Stimulated activated CD4-positive, alpha-beta T cell treated with anti-CD3 and anti-CD28 coated beads, Interleukin-15, amount 100 ng/mL, for 24 hours (primary cell): ENCODE measurements at regions not wholly inside any gene's neighbourhood (a gene's known extent, or its start where the extent isn't known, plus 50 kb on each side); places are given as distances from the start of the nearest gene placed in this dataset.
A peak's percentile ranks its signal among the peaks of the same experiment; 100 is the strongest.

ENCODE experiments used
- DNase-seq: peaks from one replicate; pipeline ENCODE4 v3.0.0-alpha.2; 2020

GRCh38 chr5:58143727-58144126, 316.2 kb downstream of the PLK2 start:
- DNase-seq, result no peak

GRCh38 chr5:58143181-58143580, 316.7 kb downstream of the PLK2 start:
- no peak for DNase-seq

GRCh38 chr5:58138791-58139190, 321.1 kb downstream of the PLK2 start:
- no peak for DNase-seq

GRCh38 chr5:58136406-58136805, 323.5 kb downstream of the PLK2 start:
- DNase-seq, result no peak

GRCh38 chr5:58135571-58136335, 324.1 kb downstream of the PLK2 start:
- no peak for DNase-seq

GRCh38 chr5:58133631-58134296, 326.1 kb downstream of the PLK2 start:
- DNase-seq, result no peak

GRCh38 chr5:58133216-58133615, 326.7 kb downstream of the PLK2 start:
- DNase-seq, result no peak

GRCh38 chr5:58127255-58128220, 332.3 kb downstream of the PLK2 start:
- DNase-seq, result no peak

GRCh38 chr5:58123501-58123900, 336.4 kb downstream of the PLK2 start:
- DNase-seq, result no peak

- no peak for DNase-seq
These were observed 337.0 kb downstream of the PLK2 start for GRCh38 chr5:58122848-58123392.

GRCh38 chr5:58122157-58122556, 337.7 kb downstream of the PLK2 start:
- no peak for DNase-seq

GRCh38 chr5:58121391-58121790, 338.5 kb downstream of the PLK2 start:
- no peak for DNase-seq

GRCh38 chr5:58117542-58117941, 342.3 kb downstream of the PLK2 start:
- no peak for DNase-seq

GRCh38 chr5:58116346-58116745, 343.5 kb downstream of the PLK2 start:
- DNase-seq, result no peak

- DNase-seq, result no peak
These were observed 344.1 kb downstream of the PLK2 start for GRCh38 chr5:58115811-58116210.

GRCh38 chr5:58114324-58114723, 345.6 kb downstream of the PLK2 start:
- no peak for DNase-seq

GRCh38 chr5:58113172-58113571, 346.7 kb downstream of the PLK2 start:
- no peak for DNase-seq

GRCh38 chr5:58108511-58108910, 351.4 kb downstream of the PLK2 start:
- DNase-seq, result no peak

GRCh38 chr5:58107704-58108103, 352.2 kb downstream of the PLK2 start:
- no peak for DNase-seq

- DNase-seq, result no peak
These were observed 353.0 kb downstream of the PLK2 start for GRCh38 chr5:58106754-58107410.

- no peak for DNase-seq
These were observed 354.1 kb downstream of the PLK2 start for GRCh38 chr5:58105836-58106235.

- DNase-seq, result no peak
These were observed 360.6 kb downstream of the PLK2 start for GRCh38 chr5:58099257-58099656.

- DNase-seq, result peak; percentile 4
These were observed 365.9 kb downstream of the PLK2 start for GRCh38 chr5:58094031-58094430.
